ENCODE measurements at regions not wholly inside any gene's neighbourhood (a gene's known extent, or its start where the extent isn't known, plus 50 kb on each side); places are given as distances from the start of the nearest gene placed in this dataset.

DNA sequence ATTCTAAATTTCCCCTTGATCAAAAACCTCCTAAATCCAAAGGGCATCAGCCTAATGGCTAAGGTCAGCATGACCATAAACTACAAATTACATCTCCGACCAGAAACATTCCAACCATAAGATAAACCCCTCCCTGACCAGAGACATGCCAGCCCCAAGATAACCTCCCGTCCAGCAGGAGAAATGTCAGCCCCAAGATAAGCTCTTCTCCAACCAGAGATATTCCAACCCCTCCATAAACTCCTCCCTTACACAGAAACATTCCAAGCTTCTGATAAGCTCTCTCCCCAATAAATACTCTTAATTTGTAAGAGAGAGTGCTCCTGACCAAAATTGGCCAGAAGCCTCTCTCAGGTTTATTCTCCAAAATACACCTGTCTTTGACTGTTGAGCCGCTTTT is 274.0 kb downstream of the RNF152 start:
- DNase-seq (ENCODE audit: low read depth) = no peak

DNA sequence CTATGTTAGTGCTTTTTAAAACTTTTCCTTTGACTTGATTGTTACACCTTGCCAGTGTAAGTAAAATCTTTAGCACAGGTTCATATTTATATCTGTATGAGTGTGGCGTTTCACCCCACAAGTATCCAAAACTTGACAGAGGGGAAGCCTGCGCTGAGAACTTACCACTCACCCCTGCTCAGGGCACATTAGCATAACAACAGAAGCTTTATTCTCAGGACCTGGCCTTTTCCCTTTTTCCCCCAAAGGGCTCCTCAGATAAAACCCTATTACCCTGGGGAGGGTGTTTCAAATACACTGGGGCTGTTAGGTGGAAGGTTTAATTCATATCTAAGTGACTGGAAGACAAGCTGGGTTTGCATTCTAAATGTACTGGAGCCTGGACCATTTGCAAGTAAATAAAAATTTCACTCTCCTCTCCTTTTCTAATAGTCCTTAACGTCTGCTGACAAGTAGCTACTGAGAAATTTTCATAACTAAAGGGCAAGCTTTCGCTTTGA is 276.6 kb downstream of the RNF152 start:
- DNase-seq (ENCODE audit: low read depth) = no peak

DNA sequence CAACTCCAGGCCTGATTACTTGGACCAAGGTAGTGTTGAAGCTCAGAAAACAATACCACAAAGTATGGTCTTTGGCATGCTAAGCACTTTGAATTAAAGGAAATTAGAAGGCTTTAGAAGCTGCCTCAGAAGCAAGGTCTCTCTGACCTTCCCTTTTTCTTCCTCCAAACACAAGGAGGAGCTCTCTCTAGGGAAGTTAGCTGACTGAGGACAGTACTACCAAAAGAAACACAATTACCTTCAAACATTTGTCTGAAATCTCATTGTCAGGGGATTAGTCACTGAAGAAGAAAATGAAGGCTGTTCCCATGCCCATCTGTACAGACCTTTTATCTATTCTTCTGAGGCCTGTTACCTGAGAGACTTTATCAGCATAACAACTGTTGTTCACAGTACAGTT is 279.3 kb downstream of the CDH20 start:
- DNase-seq (ENCODE audit: low read depth) = no peak

DNA sequence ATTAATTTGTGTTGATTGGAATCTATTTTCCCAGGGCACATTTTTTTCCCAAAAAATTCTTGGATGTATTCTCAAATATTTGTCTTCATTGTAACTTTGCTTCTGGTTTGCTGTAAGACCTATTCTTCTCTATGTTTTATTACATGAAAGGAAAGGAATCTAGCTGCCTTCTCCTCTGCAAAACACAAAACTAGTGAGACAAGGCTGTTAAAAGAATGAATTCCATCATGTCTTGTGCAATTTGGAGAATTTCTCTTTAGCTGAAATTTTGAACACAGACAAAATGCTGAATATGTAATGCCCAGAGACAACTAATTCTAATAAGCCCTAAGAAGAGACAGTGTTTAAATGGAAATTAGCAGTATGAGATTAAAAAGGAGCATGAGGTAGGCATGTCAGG is 275.9 kb downstream of the CDH20 start:
- DNase-seq (ENCODE audit: low read depth) = no peak

DNA sequence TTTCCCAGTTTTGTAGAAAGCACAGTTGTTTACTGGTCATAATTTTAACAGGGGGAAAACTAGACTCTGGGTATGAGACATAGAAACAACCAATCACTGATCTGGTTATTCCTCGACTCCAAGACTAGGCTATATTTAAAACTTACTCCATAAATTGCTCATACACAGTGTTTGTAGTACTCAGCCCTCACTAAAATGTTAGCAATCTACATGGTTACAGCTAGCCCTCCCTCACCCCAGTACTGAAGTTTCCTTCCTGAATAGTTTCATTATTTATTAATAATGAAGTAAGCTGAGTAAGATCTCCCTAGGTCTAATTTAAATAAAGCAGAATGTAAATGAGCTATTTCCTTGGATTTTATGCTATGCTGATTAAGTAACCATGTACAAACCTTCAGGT is 275.1 kb downstream of the CDH20 start:
- DNase-seq (ENCODE audit: low read depth) = no peak

DNA sequence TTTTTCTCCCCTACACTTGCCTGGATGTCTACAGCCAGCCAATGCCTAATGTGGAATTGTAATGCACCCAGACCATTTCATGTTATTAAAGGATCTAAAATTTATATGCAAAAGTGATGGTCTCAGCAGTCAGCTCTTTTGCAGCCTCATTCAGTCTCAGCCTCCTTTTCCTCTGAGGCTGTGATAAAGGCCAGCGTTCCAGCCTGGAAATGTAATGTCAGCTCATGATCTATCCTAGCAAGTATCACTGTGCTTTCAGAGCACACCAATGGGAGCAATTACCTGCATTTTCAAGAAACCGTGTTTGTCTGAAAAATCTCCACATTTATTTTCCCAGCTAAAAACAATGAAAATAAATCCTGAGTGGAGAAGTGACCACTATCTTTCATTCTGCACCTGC is 274.6 kb downstream of the CDH20 start:
- DNase-seq (ENCODE audit: low read depth) = no peak

DNA sequence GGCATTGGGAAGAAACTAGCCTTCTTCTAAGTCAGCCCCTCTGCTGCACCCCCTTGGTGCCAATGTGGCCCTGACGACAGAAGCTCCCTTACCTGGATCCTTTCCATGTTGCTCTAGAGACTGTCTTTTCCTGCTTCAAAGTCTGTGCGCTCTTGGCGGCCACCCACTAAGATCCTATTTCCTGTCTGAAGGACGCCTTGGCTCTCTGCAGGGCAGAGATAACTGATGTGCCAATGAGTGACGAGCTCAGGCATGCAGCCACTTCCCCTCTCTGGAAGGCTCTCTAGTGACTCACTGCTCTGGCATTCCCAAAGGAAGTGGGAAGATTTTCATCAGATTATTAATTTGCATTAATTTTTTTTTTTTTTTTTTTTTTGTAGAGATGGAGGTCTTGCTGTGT is 273.5 kb downstream of the CDH20 start:
- no peak for DNase-seq (ENCODE audit: low read depth)

DNA sequence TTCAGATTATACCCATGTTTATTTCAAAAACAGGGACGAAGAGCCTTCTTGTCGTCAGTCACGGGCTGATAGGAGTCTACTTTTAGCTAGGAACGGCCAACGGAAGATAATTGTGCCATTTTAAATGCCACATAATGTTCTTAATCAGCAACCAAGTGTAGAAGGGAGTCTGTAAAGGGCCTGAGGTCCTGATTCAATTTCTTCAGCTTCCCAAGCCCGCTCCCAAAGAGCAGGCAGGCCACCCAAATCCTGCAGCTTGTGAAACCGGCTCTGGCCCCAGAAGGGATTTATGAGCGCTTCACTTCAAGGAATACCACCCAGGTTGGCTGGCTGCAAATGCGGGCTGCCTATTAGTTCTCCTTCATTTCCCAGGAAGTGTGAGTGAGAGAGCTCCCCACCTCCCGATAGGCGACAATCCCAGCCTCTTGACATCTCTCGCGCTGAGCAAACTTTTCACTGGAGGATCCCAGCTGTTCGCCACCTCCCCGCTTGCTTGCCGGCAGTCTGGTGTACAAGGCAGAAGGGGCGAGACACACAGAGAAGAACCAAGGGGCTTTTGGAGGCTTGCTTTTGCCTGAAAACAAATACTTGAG is 272.9 kb downstream of the CDH20 start:
- DNase-seq (ENCODE audit: low read depth) = no peak

DNA sequence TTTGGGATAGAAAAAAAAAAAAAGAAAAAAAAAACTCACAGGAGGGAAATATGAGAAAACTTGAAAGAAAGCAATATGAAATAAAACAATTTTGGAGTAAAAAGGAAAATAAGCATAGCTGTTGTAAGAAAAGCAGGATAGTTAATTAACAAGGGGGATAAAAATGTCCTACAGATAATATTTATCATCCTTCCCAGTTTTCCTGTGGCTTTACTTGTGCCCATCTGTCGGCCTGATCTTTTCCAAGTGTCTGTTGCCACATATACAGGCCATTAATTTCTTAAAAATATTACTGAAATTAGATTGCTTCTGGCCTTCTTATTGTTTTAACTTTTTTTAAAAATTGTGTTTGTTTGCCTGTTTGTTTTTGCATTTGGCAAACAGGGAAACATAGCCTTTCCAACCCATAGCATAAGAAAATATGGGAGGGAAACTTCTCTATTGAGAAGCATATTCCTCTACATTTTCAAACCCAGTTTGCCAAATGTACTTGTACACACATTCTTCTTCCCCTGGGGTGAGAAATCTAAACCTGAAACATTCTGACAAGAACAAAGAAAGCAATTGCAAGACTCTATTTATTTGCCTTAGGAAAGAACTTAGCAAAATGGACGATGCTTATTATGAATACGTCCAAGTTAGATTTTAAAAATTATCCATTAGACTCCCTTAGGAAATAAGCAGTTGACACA is 272.3 kb downstream of the CDH20 start:
- no peak for DNase-seq (ENCODE audit: low read depth)
